NOMO-1 treated with dmso at 0.1 percent for 144 hours (cell line): ENCODE measurements at regions not wholly inside any gene's neighbourhood (a gene's known extent, or its start where the extent isn't known, plus 50 kb on each side); places are given as distances from the start of the nearest gene placed in this dataset.

Experiments used
- DNase-seq: peaks from one replicate; lab custom pipeline; 2025; ENCODE audit not compliant: unreplicated experiment; lab: John Stamatoyannopoulos, UW

DNA sequence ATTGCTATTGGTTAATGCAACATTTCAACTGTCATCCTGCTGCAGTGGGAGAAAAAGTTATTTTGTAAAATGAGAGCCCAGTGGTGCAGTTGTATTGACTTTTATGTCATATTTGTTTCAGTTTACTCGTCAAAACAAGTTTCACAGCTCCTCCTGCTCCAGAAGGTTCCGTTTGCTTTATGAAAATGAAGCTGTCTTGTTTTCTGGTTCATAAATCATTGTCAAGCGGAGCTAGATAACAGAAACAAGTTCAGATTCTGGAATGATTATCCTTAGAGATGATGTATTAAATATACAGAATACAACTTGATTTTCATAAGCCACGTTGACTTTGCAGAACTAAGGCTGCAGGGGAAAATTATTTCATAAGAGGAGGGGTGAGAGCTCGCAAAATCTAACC, 970.5 kb upstream of the NR2F2 start:
- DNase-seq, result no peak

DNA sequence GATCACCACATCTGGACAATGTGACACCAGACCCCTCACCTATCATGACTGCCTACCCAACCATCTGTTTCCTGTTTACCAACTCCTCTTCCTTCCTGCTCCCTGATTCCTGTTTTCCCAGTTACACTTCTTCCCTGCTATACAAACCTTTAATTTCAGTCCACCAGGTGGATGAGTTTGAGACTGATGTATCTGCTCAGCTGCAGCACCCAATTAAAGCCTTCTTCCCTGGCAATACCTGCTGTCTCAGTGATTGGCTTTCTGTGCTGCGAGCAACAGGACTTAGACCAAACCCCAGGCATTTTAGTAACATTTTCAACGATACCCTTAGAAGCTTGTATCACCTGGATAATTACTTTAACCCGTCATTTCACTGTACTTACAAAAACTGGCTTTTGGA, 968.2 kb upstream of the NR2F2 start:
- no peak for DNase-seq

- no peak for DNase-seq
Measured at GRCh38 chr15:95363646-95364045, 966.9 kb upstream of the NR2F2 start.

- DNase-seq, result peak; percentile 88
Measured at GRCh38 chr15:95365511-95366107, 964.9 kb upstream of the NR2F2 start.

GRCh38 chr15:95368191-95368590, 962.3 kb upstream of the NR2F2 start:
- no peak for DNase-seq

- DNase-seq, result no peak
Measured at GRCh38 chr15:95368755-95369601, 961.5 kb upstream of the NR2F2 start.

GRCh38 chr15:95370291-95370690, 960.2 kb upstream of the NR2F2 start:
- DNase-seq, result no peak

- no peak for DNase-seq
Measured at GRCh38 chr15:95371664-95372063, 958.8 kb upstream of the NR2F2 start.

DNA sequence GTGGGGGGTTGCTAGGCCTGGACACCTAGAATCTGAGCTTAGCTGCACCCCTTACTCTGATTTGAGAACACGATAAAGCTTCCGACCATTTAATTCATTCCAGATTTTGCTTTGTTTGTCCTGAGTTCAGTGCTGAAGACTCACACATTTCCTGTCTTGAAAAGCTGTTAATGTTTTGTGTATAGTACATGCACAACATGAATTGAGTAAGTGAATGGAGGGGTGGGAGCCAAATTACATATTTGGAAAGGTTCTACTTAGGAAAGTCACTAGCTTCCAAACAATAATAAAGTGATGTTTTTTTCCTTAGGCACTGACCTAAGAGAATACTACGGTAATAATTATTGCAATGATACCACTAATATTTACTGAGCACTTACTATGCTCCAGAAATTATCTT, 955.2 kb upstream of the NR2F2 start:
- DNase-seq, result no peak

- DNase-seq, result no peak
Measured at GRCh38 chr15:95377258-95377852, 953.1 kb upstream of the NR2F2 start.

- no peak for DNase-seq
Measured at GRCh38 chr15:95394186-95395067, 936.1 kb upstream of the NR2F2 start.

GRCh38 chr15:95400428-95400827, 930.1 kb upstream of the NR2F2 start:
- no peak for DNase-seq

GRCh38 chr15:95401587-95401986, 928.9 kb upstream of the NR2F2 start:
- DNase-seq, result no peak

DNA sequence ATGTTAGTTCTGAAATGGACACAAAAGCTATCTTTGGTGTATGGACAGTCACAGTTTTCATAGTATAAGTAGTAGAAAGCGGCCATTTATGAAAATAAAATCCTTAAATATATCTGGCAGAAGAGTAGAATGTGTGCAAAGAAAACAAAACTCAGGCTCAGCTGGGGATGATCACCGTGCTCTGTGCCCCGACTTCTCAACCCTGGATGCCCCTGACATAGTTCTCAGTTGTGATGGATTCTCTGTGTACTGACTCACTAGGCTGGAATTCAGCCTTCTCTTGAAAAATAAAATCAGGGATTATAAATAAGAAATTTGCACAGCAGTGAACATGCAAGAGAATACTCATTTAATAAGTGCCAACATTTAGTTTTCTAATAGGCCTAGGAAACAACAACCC, 925.1 kb upstream of the NR2F2 start:
- DNase-seq, result no peak

DNA sequence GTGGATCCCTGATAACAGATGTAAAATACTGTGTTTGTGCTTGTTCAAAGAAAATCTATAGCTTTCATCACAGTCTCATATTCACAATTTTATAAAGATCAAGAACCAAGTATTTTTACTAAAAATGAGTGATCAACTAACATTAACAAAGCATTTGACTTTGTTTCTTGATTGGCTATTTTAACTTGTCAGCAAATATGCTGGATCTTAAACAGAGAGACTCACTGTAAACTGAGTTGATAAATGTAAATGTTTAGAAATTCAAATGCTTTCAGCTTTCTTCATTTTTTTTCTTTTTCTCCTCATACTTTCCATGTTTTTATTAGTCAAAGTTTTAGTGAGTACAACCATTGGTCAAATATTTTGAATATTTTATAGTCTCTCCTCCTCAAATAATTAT, 923.0 kb upstream of the NR2F2 start:
- DNase-seq, result no peak

- no peak for DNase-seq
Measured at GRCh38 chr15:95409211-95409610, 921.3 kb upstream of the NR2F2 start.

- no peak for DNase-seq
Measured at GRCh38 chr15:95409626-95410310, 920.7 kb upstream of the NR2F2 start.

- no peak for DNase-seq
Measured at GRCh38 chr15:95410757-95411156, 919.7 kb upstream of the NR2F2 start.

GRCh38 chr15:95416576-95416975, 913.9 kb upstream of the NR2F2 start:
- DNase-seq, result no peak

- no peak for DNase-seq
Measured at GRCh38 chr15:95417761-95418160, 912.7 kb upstream of the NR2F2 start.

DNA sequence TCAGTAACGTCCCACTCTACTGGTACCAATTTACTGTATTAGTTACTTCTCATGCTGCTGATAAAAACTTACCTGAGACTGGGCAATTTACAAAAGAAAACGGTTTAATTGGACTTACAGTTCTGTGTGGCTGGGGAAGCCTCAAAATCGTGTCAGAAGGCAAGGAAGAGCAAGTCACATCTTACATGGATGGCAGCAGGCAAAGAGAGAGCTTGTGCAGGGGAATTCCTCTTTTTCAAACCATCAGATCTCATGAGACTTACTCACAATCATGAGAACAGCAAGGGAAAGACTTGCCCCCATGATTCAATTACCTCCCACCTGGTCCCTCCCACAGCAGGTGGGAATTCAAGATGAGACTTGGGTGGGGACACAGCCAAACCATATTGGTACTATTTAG, 908.2 kb upstream of the NR2F2 start:
- no peak for DNase-seq
